HCT116 (cell line): ENCODE measurements at regions not wholly inside any gene's neighbourhood (a gene's known extent, or its start where the extent isn't known, plus 50 kb on each side); places are given as distances from the start of the nearest gene placed in this dataset.

Experiments used
- ATAC-seq: fragments of 200-7000 bp; cut with Tn5 transposase; 2 replicates; pipeline ENCODE4 v1.9.1; 2020; ENCODE audit warnings: mild to moderate bottlenecking, moderate library complexity
- BruUV-seq: library from RNA; stranded (reverse); fragments of 400-500 nt; replicated peaks from 2 replicates; lab custom pipeline; 2021; lab: Mats Ljungman, UMichigan
- CTCF ChIA-PET: fragments of 300-600 bp; sonication (Branson Sonifier 250); formaldehyde crosslinking; loops from one replicate; lab custom pipeline; 2021; ENCODE audit warnings: antibody characterized with exemption; lab: Charles Lee
- POLR2A ChIA-PET: fragments of 300-600, 350-600 bp; sonication (Branson Sonifier 250); formaldehyde crosslinking; loops from one replicate; lab custom pipeline; 2021; ENCODE audit warnings: antibody characterized with exemption; lab: Charles Lee
- RAD21 ChIA-PET, 2 experiments: fragments of 300-600 bp; sonication (Branson Sonifier 250); formaldehyde crosslinking; loops; one replicate each; lab custom pipeline; 2023; ENCODE audit warnings: low total read pairs in 2 of 2; ENCODE audit not compliant: uncharacterized antibody in 2 of 2, unreplicated experiment in 2 of 2, low non-redundant PET in 1 of 2; lab: Charles Lee
- DNase-seq: peaks from one replicate; pipeline ENCODE4 v3.0.0-alpha.2; 2010; ENCODE audit warnings: low read depth, low spot score
- H2AFZ ChIP-seq: fragments of 200-600 bp; shearing (Covaris generic), sonication (generic); 2 replicates; pipeline ENCODE4 v1.6.1; 2017; ENCODE audit warnings: low read depth, mixed run types, mixed read lengths, antibody characterized with exemption, low read length; ENCODE audit not compliant: poor library complexity, severe bottlenecking
- H3K27ac ChIP-seq: 2 replicates; pipeline ENCODE4 v1.5.1; 2012; ENCODE audit warnings: low read depth, low read length
- H3K27me3 ChIP-seq: fragments of 200-600 bp; sonication (generic); 2 replicates; pipeline ENCODE4 v1.6.1; 2016; ENCODE audit warnings: mixed run types, low read length, mixed read lengths; ENCODE audit not compliant: insufficient read depth
- H3K36me3 ChIP-seq, 2 experiments: fragments of 200-500 bp in 1 of 2; fragments of 200-600 bp in 1 of 2; sonication (Bioruptor generic) in 1 of 2; sonication (generic) in 1 of 2; 2 replicates each; pipeline versions ENCODE4 v1.5.1 to v1.6.1; 2014 to 2016; ENCODE audit warnings: low read length in 2 of 2, inconsistent platforms in 1 of 2, mixed read lengths in 1 of 2, mixed run types in 1 of 2; ENCODE audit not compliant: insufficient read depth in 2 of 2, control insufficient read depth in 1 of 2
- H3K4me1 ChIP-seq, 2 experiments: fragments of 200-600 bp in 1 of 2; sonication (generic) in 1 of 2; 2 replicates each; pipeline versions ENCODE4 v1.5.1 to v1.6.1; 2012 to 2017; ENCODE audit warnings: low read length in 2 of 2, inconsistent platforms in 1 of 2, mild to moderate bottlenecking in 1 of 2, mixed read lengths in 1 of 2, mixed run types in 1 of 2, moderate library complexity in 1 of 2; ENCODE audit not compliant: insufficient read depth in 2 of 2, control insufficient read depth in 1 of 2
- H3K4me2 ChIP-seq: fragments of 200-600 bp; sonication (generic); 2 replicates; pipeline ENCODE4 v1.6.1; 2017; ENCODE audit warnings: mixed run types, low read length, mixed read lengths
- H3K4me3 ChIP-seq, 2 experiments: fragments of 200-600 bp in 1 of 2; sonication (generic) in 1 of 2; replicated peaks in 1 of 2; 2 replicates each; pipeline ENCODE4 v1.5.1; 2011 to 2016; ENCODE audit warnings: low read length in 2 of 2, control low read depth in 1 of 2, low read depth in 1 of 2, mild to moderate bottlenecking in 1 of 2, mixed read lengths in 1 of 2, mixed run types in 1 of 2
- H3K79me2 ChIP-seq: fragments of 200-600 bp; sonication (generic); 2 replicates; pipeline ENCODE4 v1.6.1; 2017; ENCODE audit warnings: mild to moderate bottlenecking, mixed run types, low read length, moderate library complexity, mixed read lengths; ENCODE audit not compliant: insufficient read depth
- H3K9ac ChIP-seq: fragments of 200-600 bp; sonication (generic); 2 replicates; pipeline ENCODE4 v1.6.1; 2016; ENCODE audit warnings: low read length, mixed read lengths
- H3K9me2 ChIP-seq: fragments of 200-600 bp; sonication (generic), shearing (Covaris generic); 2 replicates; pipeline ENCODE4 v1.6.1; 2017; ENCODE audit warnings: mixed run types, mild to moderate bottlenecking, moderate library complexity; ENCODE audit not compliant: insufficient read depth
- H3K9me3 ChIP-seq, 2 experiments: fragments of 200-500 bp in 1 of 2; fragments of 200-600 bp in 1 of 2; sonication (Bioruptor generic) in 1 of 2; sonication (generic) in 1 of 2; 2 replicates each; pipeline ENCODE4 v1.6.1; 2014 to 2017; ENCODE audit warnings: low read length in 2 of 2, mixed read lengths in 2 of 2, inconsistent platforms in 1 of 2, low read depth in 1 of 2, mild to moderate bottlenecking in 1 of 2, mixed run types in 1 of 2, moderate library complexity in 1 of 2; ENCODE audit not compliant: control insufficient read depth in 1 of 2, insufficient read depth in 1 of 2
- H4K20me1 ChIP-seq: fragments of 200-600 bp; sonication (generic), shearing (Covaris generic); 2 replicates; pipeline ENCODE4 v1.6.1; 2017; ENCODE audit warnings: mixed run types, mild to moderate bottlenecking, moderate library complexity; ENCODE audit not compliant: insufficient read depth
- CEBPB ChIP-seq: IDR thresholded peaks from 2 replicates; pipeline ENCODE4 v1.6.1; 2012; ENCODE audit warnings: low read depth
- EGR1 ChIP-seq: IDR thresholded peaks from 2 replicates; pipeline ENCODE4 v1.6.1; 2012; ENCODE audit warnings: low read depth
- ELF1 ChIP-seq: IDR thresholded peaks from 2 replicates; pipeline ENCODE4 v1.6.1; 2012; ENCODE audit warnings: low read depth, borderline replicate concordance
- EZH2 ChIP-seq: fragments of 200-600 bp; sonication (generic); IDR thresholded peaks from 2 replicates; pipeline ENCODE4 v1.6.1; 2017; ENCODE audit warnings: antibody characterized with exemption, mixed run types
- JUND ChIP-seq: IDR thresholded peaks from 2 replicates; pipeline ENCODE4 v1.6.1; 2012
- MAX ChIP-seq: IDR thresholded peaks from 2 replicates; pipeline ENCODE4 v1.6.1; 2012
- POLR2A ChIP-seq: IDR thresholded peaks from 2 replicates; pipeline ENCODE4 v1.7.0; 2011; ENCODE audit warnings: borderline replicate concordance; ENCODE audit not compliant: insufficient read depth, insufficient read length; ENCODE audit errors: extremely low read depth
- POLR2AphosphoS5 ChIP-seq: IDR thresholded peaks from 2 replicates; pipeline ENCODE4 v1.6.1; 2011; ENCODE audit warnings: mild to moderate bottlenecking, low read depth, low read length, moderate library complexity
- RAD21 ChIP-seq: IDR thresholded peaks from 2 replicates; pipeline ENCODE4 v1.6.1; 2012; ENCODE audit warnings: low read depth, mild to moderate bottlenecking
- SIN3A ChIP-seq: IDR thresholded peaks from 2 replicates; pipeline ENCODE4 v1.6.1; 2012; ENCODE audit warnings: low read depth
- SP1 ChIP-seq: IDR thresholded peaks from 2 replicates; pipeline ENCODE4 v1.6.1; 2012; ENCODE audit warnings: low read depth
- SRF ChIP-seq: IDR thresholded peaks from 2 replicates; pipeline ENCODE4 v1.6.1; 2012; ENCODE audit warnings: low read depth
- TCF7L2 ChIP-seq: IDR thresholded peaks from 2 replicates; pipeline ENCODE4 v1.7.0; 2011; ENCODE audit warnings: borderline replicate concordance, inconsistent platforms; ENCODE audit not compliant: insufficient read depth, insufficient read length; ENCODE audit errors: extremely low read depth
- YY1 ChIP-seq: IDR thresholded peaks from 2 replicates; pipeline ENCODE4 v1.6.1; 2011; ENCODE audit warnings: low read length, low read depth, moderate library complexity, mild to moderate bottlenecking; ENCODE audit not compliant: insufficient replicate concordance; ENCODE audit errors: extremely low read depth
- ZBTB33 ChIP-seq: IDR thresholded peaks from 2 replicates; pipeline ENCODE4 v1.6.1; 2011; ENCODE audit warnings: mild to moderate bottlenecking, low read length, moderate library complexity; ENCODE audit not compliant: insufficient replicate concordance; ENCODE audit errors: extremely low read depth
- ZFX ChIP-seq: fragments of 450-650 bp; IDR thresholded peaks from 2 replicates; pipeline ENCODE4 v1.6.1; 2017
- ZNF274 ChIP-seq: fragments of 200-500 bp; sonication (Bioruptor generic); IDR thresholded peaks from 2 replicates; pipeline ENCODE4 v1.6.1; 2014; ENCODE audit warnings: mild to moderate bottlenecking, low read depth, low read length, inconsistent platforms
- intact Hi-C: fragments of 100-400 bp; cut with micrococcal nuclease; formaldehyde crosslinking; loops from 2 replicates; pipeline ENCODE4 v1.10.0; 2022
- TF ChIP-seq, protein P1 (sequence below): IDR thresholded peaks from 2 replicates; pipeline ENCODE4 v1.6.1; 2012

- Histone ChIP-seq H3K79me2 (no peaks in the 10 kb centered on the region), H4K20me1 (no peaks in the 10 kb centered on the region), H2AFZ (no peak overlapping the region), H3K4me3 (no peak overlapping the region), H3K4me1 (no peaks in the 10 kb centered on the region), H3K4me2 (no peak overlapping the region), H3K9me3 (no peaks in the 10 kb centered on the region), H3K27me3 (no peaks in the 10 kb centered on the region), H3K36me3 (no peaks in the 10 kb centered on the region), H3K9me2 (no peaks in the 10 kb centered on the region), H3K9ac (no peak overlapping the region), H3K27ac (no peak overlapping the region)
- DNase-seq: no peak
- ChIA-PET CTCF (interaction anchor here (1.2 kb wide), 1 partner anchor 165 kb away, joined by 4 read pairs; the partner anchor contains the start of gene PDE5A), RAD21 (no interaction called here), POLR2A (no interaction called here)
- BruUV-seq: no TSS peak
- intact Hi-C loops: no loop called here
- no peak for TF ChIP-seq ZNF274
- no peak for TF ChIP-seq EZH2
- ATAC-seq: no peak
Observed at GRCh38 chr4:119794113-119794512, 165.5 kb upstream of the PDE5A start.

DNA sequence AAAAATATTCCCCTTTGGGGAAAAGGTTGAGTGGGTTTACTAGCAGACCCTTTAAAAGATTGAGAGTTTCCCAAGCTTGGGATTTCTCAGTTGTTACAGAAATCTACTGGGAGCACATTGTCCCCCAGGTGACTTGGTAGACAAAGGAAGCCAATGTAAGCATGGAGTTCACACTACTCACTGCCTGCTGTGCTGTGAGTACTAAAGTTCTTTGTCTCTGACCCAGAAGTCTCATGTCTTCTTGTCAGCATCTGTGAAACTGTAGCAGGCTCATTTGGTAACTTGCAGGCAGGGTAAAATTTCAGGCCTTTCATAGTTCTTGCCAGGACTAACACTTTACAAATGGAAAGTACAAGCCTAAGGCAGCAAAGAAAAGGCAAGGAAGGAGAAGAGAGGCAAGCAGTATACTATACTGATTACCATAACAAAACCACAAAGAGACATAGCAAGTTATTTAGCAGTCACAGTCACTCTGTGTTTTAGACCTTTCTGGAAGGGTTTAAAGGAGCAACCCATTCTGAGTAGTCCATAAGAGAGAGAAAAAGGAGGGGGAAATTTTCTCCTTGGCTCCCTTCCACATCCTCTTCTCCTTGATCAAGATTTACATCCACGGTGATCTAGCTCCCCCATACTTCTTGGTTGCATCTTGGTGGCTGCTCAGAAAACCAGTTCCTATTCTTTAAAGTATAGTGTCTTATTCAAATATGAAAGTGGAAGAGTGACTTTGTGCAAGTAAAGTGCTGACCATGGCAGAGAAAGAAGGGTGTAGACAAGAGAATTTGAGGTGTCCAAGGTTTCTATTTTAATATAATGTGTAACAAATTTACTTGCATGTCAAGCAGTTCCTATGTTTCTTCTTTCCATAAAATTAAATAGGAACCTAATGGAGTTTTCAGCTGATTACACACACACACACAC lies 160.0 kb upstream of the PDE5A start:
- no peak for ATAC-seq
- ChIA-PET CTCF (interaction anchor here (3.0 kb wide), 1 partner anchor 160 kb away, joined by 19 read pairs; the partner anchor contains the start of gene PDE5A), POLR2A (no interaction called here), RAD21 (no interaction called here)
- intact Hi-C loops: loop anchor here (5.0 kb wide), 2 partner anchors 476 to 806 kb away; no protein-coding TSS in a partner anchor
- Histone ChIP-seq H2AFZ (no peak overlapping the region), H3K4me1 (no peaks in the 10 kb centered on the region), H3K27ac (no peak overlapping the region), H3K36me3 (no peaks in the 10 kb centered on the region), H3K9me2 (no peaks in the 10 kb centered on the region), H3K9me3 (no peaks in the 10 kb centered on the region), H3K27me3 (no peaks in the 10 kb centered on the region), H3K9ac (no peak overlapping the region), H3K4me2 (no peak overlapping the region), H3K4me3 (no peak overlapping the region), H4K20me1 (no peaks in the 10 kb centered on the region), H3K79me2 (no peaks in the 10 kb centered on the region)
- BruUV-seq: no TSS peak
- DNase-seq: no peak
- TF ChIP-seq SRF: no peak
- TF ChIP-seq ELF1: no peak
- TF ChIP-seq SP1: no peak
- TF ChIP-seq SIN3A: no peak
- no peak for TF ChIP-seq POLR2AphosphoS5
- no peak for TF ChIP-seq MAX
- no peak for TF ChIP-seq RAD21
- TF ChIP-seq ZFX: no peak
- TF ChIP-seq, protein P1, sequence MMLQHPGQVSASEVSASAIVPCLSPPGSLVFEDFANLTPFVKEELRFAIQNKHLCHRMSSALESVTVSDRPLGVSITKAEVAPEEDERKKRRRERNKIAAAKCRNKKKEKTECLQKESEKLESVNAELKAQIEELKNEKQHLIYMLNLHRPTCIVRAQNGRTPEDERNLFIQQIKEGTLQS: no peak
- no peak for TF ChIP-seq YY1
- no peak for TF ChIP-seq TCF7L2
- TF ChIP-seq CEBPB: no peak
- TF ChIP-seq ZBTB33: no peak
- TF ChIP-seq EGR1: no peak
- TF ChIP-seq POLR2A: no peak
- TF ChIP-seq JUND: no peak
